CD4-positive, alpha-beta T cell (primary cell): ENCODE measurements at regions not wholly inside any gene's neighbourhood (a gene's known extent, or its start where the extent isn't known, plus 50 kb on each side); places are given as distances from the start of the nearest gene placed in this dataset.

Source experiments
- ATAC-seq: fragments of 200-7000 bp; cut with Tn5 transposase; one replicate; pipeline ENCODE4 v1.10.0; 2022; ENCODE audit warnings: mild to moderate bottlenecking; ENCODE audit not compliant: poor library complexity
- CTCF ChIA-PET: fragments of 350-600 bp; sonication (Branson Sonifier 250); formaldehyde crosslinking; loops from one replicate; lab custom pipeline; 2021; ENCODE audit warnings: antibody characterized with exemption, inconsistent platforms; lab: Charles Lee
- POLR2A ChIA-PET: fragments of 350-600 bp; sonication (Branson Sonifier 250); formaldehyde crosslinking; loops from one replicate; lab custom pipeline; 2021; ENCODE audit warnings: antibody characterized with exemption, inconsistent platforms; lab: Charles Lee
- DNase-seq, 14 experiments: peaks; one replicate each; pipeline ENCODE4 v3.0.0-alpha.2; 2013 to 2020; ENCODE audit warnings: mixed read lengths in 2 of 14
- H3K27ac ChIP-seq, 2 donors: one replicate each; pipeline versions ENCODE4 v1.5.1 to v1.7.0; 2013; ENCODE audit warnings: low read length in 2 of 2, low read depth in 1 of 2, mild to moderate bottlenecking in 1 of 2
- H3K27me3 ChIP-seq, 2 experiments: 1 replicate in 1 of 2; 2 replicates in 1 of 2; pipeline versions ENCODE4 v1.6.1 to v1.7.0; 2013; ENCODE audit warnings: low read length in 2 of 2, control low read depth in 1 of 2, mild to moderate bottlenecking in 1 of 2, moderate library complexity in 1 of 2; ENCODE audit not compliant: insufficient read depth in 2 of 2, control insufficient read depth in 1 of 2
- H3K36me3 ChIP-seq: one replicate; pipeline ENCODE4 v1.6.1; 2013; ENCODE audit warnings: low read length, control low read depth; ENCODE audit not compliant: insufficient read depth
- H3K4me1 ChIP-seq: one replicate; pipeline ENCODE4 v1.6.1; 2013; ENCODE audit warnings: low read length, control low read depth; ENCODE audit not compliant: insufficient read depth
- H3K4me3 ChIP-seq: one replicate; pipeline ENCODE4 v1.5.1; 2013; ENCODE audit warnings: mild to moderate bottlenecking, low read length, moderate library complexity
- H3K9me3 ChIP-seq, 2 experiments: 1 replicate in 1 of 2; 2 replicates in 1 of 2; pipeline versions ENCODE4 v1.6.1 to v1.7.0; 2013; ENCODE audit warnings: low read length in 2 of 2, mild to moderate bottlenecking in 2 of 2, control low read depth in 1 of 2, moderate library complexity in 1 of 2; ENCODE audit not compliant: control insufficient read depth in 1 of 2, insufficient read depth in 1 of 2
- H3K27ac Mint-ChIP-seq: one replicate; pipeline ENCODE4 v1.8.0; 2020; ENCODE audit warnings: mixed read lengths
- H3K27me3 Mint-ChIP-seq: one replicate; pipeline ENCODE4 v1.8.0; 2021; ENCODE audit warnings: mixed read lengths
- H3K36me3 Mint-ChIP-seq: one replicate; pipeline ENCODE4 v1.8.0; 2021; ENCODE audit warnings: low read depth, mixed read lengths
- H3K4me1 Mint-ChIP-seq: one replicate; pipeline ENCODE4 v1.8.0; 2021; ENCODE audit warnings: low read depth, mixed read lengths
- H3K4me3 Mint-ChIP-seq: one replicate; pipeline ENCODE4 v1.8.0; 2020; ENCODE audit warnings: mild to moderate bottlenecking, mixed read lengths
- H3K9me3 Mint-ChIP-seq: one replicate; pipeline ENCODE4 v1.8.0; 2020; ENCODE audit warnings: mixed read lengths
- intact Hi-C, 2 experiments: fragments of 100-400 bp; cut with DNase I in 1 of 2; cut with micrococcal nuclease in 1 of 2; formaldehyde crosslinking; loops; one replicate each; pipeline versions ENCODE4 v1.15.1 to v1.9.0; 2023 to 2025; cut with DNase I, micrococcal nuclease
- TF ChIP-seq, protein P1 (sequence below): fragments of 200-600 bp; IDR thresholded peaks from one replicate; pipeline ENCODE4 v1.8.0; 2022; ENCODE audit warnings: antibody characterized with exemption, mild to moderate bottlenecking

DNA sequence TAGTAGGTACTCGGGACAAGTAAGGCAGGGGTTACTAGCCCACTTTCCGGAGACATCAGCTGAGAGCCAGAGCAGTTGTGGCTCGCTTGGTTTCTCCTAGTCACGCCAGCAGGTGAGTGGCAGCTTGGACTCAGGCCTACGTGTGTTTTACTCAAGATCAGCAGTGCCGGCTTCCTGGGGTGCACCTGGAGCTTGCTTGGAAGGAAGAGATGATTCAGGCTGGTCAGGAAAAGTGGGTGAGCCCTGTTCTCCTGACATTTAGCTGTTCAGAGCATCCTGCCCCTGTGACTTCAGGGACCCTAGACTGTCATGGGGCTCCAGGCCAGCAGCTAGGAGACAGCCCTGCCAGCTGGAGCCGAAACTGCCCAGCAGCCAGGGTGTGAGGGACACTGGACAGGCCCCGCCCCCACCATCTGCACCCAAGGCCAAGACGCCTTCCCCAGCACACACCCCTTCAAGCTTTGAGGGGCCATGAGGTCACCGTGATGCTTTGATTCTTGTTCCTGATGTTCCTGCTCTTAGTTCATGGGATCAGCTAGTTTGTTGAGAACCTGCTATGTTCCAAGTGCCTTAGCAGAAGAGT, 238.0 kb upstream of the CIBAR2 start:
- Histone ChIP-seq H3K27ac (no peak overlapping the region), H3K9me3 (peaks cover 0 to 9% of the 10 kb centered on the region in 2 experiments), H3K27me3 (no peaks in the 10 kb centered on the region), H3K4me3 (no peak overlapping the region), H3K36me3 (no peaks in the 10 kb centered on the region), H3K4me1 (no peaks in the 10 kb centered on the region)
- DNase-seq (no peak), ATAC-seq (no peak)
- Mint-ChIP-seq H3K27me3 (no peaks in the 10 kb centered on the region), H3K36me3 (no peaks in the 10 kb centered on the region), H3K27ac (no peak overlapping the region), H3K4me3 (no peak overlapping the region), H3K9me3 (no peaks in the 10 kb centered on the region), H3K4me1 (no peaks in the 10 kb centered on the region)
- ChIA-PET POLR2A (no interaction called here), CTCF (no interaction called here)
- TF ChIP-seq, protein P1, sequence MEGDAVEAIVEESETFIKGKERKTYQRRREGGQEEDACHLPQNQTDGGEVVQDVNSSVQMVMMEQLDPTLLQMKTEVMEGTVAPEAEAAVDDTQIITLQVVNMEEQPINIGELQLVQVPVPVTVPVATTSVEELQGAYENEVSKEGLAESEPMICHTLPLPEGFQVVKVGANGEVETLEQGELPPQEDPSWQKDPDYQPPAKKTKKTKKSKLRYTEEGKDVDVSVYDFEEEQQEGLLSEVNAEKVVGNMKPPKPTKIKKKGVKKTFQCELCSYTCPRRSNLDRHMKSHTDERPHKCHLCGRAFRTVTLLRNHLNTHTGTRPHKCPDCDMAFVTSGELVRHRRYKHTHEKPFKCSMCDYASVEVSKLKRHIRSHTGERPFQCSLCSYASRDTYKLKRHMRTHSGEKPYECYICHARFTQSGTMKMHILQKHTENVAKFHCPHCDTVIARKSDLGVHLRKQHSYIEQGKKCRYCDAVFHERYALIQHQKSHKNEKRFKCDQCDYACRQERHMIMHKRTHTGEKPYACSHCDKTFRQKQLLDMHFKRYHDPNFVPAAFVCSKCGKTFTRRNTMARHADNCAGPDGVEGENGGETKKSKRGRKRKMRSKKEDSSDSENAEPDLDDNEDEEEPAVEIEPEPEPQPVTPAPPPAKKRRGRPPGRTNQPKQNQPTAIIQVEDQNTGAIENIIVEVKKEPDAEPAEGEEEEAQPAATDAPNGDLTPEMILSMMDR = no peak
- intact Hi-C loops = no loop called here

DNA sequence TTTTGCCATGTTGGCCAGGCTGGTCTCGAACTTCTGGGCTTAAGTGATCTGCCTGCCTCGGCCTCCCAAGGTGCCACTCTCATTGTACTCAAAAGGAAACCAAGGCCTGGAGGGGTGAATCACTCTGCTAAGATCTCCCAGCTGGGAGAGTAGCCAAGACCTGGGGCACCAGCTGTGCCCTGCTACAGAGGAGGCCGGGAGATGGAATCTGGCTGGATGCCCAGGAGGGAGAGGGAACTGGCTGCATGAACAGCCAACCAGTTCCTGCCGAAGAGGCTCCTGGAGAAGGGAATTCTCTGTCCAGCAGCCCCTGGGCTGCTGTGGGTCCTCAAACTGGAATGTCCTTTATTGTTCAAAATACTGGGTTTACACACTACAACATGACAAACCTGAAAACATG, 238.7 kb upstream of the CIBAR2 start:
- ATAC-seq = no peak
- Mint-ChIP-seq H3K4me3 (no peak overlapping the region), H3K4me1 (no peaks in the 10 kb centered on the region), H3K27ac (no peak overlapping the region), H3K27me3 (no peaks in the 10 kb centered on the region), H3K36me3 (no peaks in the 10 kb centered on the region), H3K9me3 (no peaks in the 10 kb centered on the region)
- no peak overlapping the region for H3K27ac ChIP-seq
- peaks cover 0 to 9% of the 10 kb centered on the region in 2 experiments for H3K9me3 ChIP-seq
- no peaks in the 10 kb centered on the region for H3K4me1 ChIP-seq
- no peak for DNase-seq
- no peaks in the 10 kb centered on the region for H3K27me3 ChIP-seq
- intact Hi-C loops = no loop called here
- ChIA-PET CTCF (no interaction called here), POLR2A (no interaction called here)
- no peak overlapping the region for H3K4me3 ChIP-seq
- no peaks in the 10 kb centered on the region for H3K36me3 ChIP-seq
- TF ChIP-seq, protein P1 = no peak

DNA sequence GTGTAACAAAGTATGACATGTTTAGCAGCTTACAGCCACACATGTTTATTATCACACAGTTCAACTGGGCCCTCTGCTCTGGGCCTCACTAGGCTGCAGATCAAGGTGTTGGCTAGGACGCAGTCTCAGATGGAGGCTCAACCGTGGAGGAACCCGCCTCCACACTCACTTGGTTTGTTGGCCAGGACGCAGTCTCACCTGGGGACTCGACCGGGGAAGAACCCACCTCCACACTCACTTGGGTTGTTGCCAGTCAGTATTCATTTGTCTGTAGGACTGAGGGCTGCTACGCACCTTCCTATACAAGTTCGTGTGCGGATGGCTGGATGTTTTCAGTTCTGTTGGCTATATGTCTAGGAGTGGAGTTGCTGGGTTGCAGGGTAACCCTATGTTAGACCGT, 240.7 kb upstream of the CIBAR2 start:
- H3K27ac Mint-ChIP-seq = no peak overlapping the region
- ChIA-PET POLR2A (no interaction called here), CTCF (no interaction called here)
- no peaks in the 10 kb centered on the region for H3K27me3 Mint-ChIP-seq
- no peaks in the 10 kb centered on the region for H3K36me3 Mint-ChIP-seq
- no peak for ATAC-seq
- H3K4me1 Mint-ChIP-seq = no peaks in the 10 kb centered on the region
- H3K27me3 ChIP-seq = no peaks in the 10 kb centered on the region
- DNase-seq = no peak
- no peak overlapping the region for H3K4me3 Mint-ChIP-seq
- H3K4me1 ChIP-seq = no peaks in the 10 kb centered on the region
- H3K36me3 ChIP-seq = no peaks in the 10 kb centered on the region
- TF ChIP-seq, protein P1 = no peak
- H3K27ac ChIP-seq = no peak overlapping the region
- H3K4me3 ChIP-seq = no peak overlapping the region
- H3K9me3 ChIP-seq = peaks cover 0 to 9% of the 10 kb centered on the region in 2 experiments
- intact Hi-C loops = no loop called here
- no peaks in the 10 kb centered on the region for H3K9me3 Mint-ChIP-seq
